OCI-LY1 (cell line): ENCODE measurements at regions not wholly inside any gene's neighbourhood (a gene's known extent, or its start where the extent isn't known, plus 50 kb on each side); places are given as distances from the start of the nearest gene placed in this dataset.

ENCODE experiments used
- CTCF ChIP-seq: fragments of 200-600 bp; sonication (generic), shearing (Covaris generic); IDR thresholded peaks from 2 replicates; pipeline ENCODE4 v1.5.1; 2017; ENCODE audit warnings: mild to moderate bottlenecking, antibody characterized with exemption, low read length, moderate library complexity, mixed read lengths
- EZH2 ChIP-seq: fragments of 200-600 bp; sonication (generic), shearing (Covaris generic); IDR thresholded peaks from 2 replicates; pipeline ENCODE4 v1.8.0; 2017; ENCODE audit warnings: borderline replicate concordance, mixed run types, mild to moderate bottlenecking, antibody characterized with exemption, low read length, moderate library complexity, mixed read lengths

- TF ChIP-seq CTCF = no peak
- TF ChIP-seq EZH2 = no peak
These were observed 98.7 kb downstream of the HTR5A start for GRCh38 chr7:155168597-155169480.
